BLaER1 (cell line): ENCODE measurements at regions not wholly inside any gene's neighbourhood (a gene's known extent, or its start where the extent isn't known, plus 50 kb on each side); places are given as distances from the start of the nearest gene placed in this dataset.
A peak's percentile ranks its signal among the peaks of the same experiment; 100 is the strongest.
"Not testable (repeated sequence)": the region's sequence is repeated elsewhere in the genome, so short reads cannot be mapped to it uniquely, and the experiment has no call there.

Experiments
- H3K27ac ChIP-seq: shearing (Covaris generic); formaldehyde crosslinking; 2 replicates; pipeline ENCODE4 v1.8.1; 2022
- H3K27me3 ChIP-seq: shearing (Covaris generic); formaldehyde crosslinking; 2 replicates; pipeline ENCODE4 v1.8.1; 2022
- H3K36me3 ChIP-seq: shearing (Covaris generic); formaldehyde crosslinking; 2 replicates; pipeline ENCODE4 v1.8.1; 2022
- H3K4me1 ChIP-seq: shearing (Covaris generic); formaldehyde crosslinking; 2 replicates; pipeline ENCODE4 v1.8.1; 2022
- H3K4me2 ChIP-seq: shearing (Covaris generic); formaldehyde crosslinking; 2 replicates; pipeline ENCODE4 v1.8.1; 2022
- H3K4me3 ChIP-seq: shearing (Covaris generic); formaldehyde crosslinking; 2 replicates; pipeline ENCODE4 v1.8.1; 2022
- H3K9ac ChIP-seq: shearing (Covaris generic); formaldehyde crosslinking; 2 replicates; pipeline ENCODE4 v1.8.1; 2022
- H3K9me3 ChIP-seq: shearing (Covaris generic); formaldehyde crosslinking; 2 replicates; pipeline ENCODE4 v1.8.1; 2022
- H4K20me1 ChIP-seq: shearing (Covaris generic); formaldehyde crosslinking; 2 replicates; pipeline ENCODE4 v1.8.1; 2022
- Cebpa-rat ChIP-seq: shearing (Covaris generic); IDR thresholded peaks from 2 replicates; pipeline ENCODE4 v1.8.1; 2022

DNA sequence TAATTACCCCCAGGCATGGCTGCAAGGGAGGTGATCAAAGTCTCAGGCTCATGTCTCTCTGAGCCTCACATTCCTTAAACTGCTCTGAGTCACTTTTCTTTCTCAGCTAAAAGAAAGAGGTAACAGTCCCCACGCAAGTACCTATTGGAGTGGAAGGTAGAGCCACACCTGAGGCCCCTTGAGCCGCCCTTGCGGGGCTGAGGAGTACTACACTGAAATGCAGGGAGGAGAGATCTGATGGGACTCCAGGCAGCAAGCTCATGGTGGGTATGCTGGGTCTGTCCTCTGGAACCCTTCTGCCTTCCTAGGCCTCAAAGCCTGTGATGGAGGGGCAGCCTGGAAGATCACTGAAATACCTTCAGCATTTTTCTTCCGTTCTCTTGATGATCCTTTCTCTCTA is 960.0 kb downstream of the DNAJB9 start:
- Histone ChIP-seq H3K36me3 (no peaks in the 10 kb centered on the region), H3K4me1 (peaks cover 51% of the 10 kb centered on the region), H3K27me3 (no peaks in the 10 kb centered on the region), H3K9me3 (0 out of 2 replicates have a peak, but pooled peaks cover 10% of the 10 kb centered on the region), H3K4me3 (no peak overlapping the region), H3K4me2 (no peak overlapping the region), H4K20me1 (no peaks in the 10 kb centered on the region), H3K9ac (no peak overlapping the region), H3K27ac (no peak overlapping the region)
- TF ChIP-seq Cebpa-rat, result no peak

- H3K27ac ChIP-seq, result no peak overlapping the region
- peak overlapping the region; percentile 63 for H3K4me2 ChIP-seq
- no peak overlapping the region for H3K9ac ChIP-seq
- TF ChIP-seq Cebpa-rat, result no peak
- H3K4me3 ChIP-seq, result no peak overlapping the region
- no peaks in the 10 kb centered on the region for H3K36me3 ChIP-seq
- no peaks in the 10 kb centered on the region for H4K20me1 ChIP-seq
- peaks cover 11% of the 10 kb centered on the region for H3K9me3 ChIP-seq
- no peaks in the 10 kb centered on the region for H3K27me3 ChIP-seq
- H3K4me1 ChIP-seq, result peaks cover 58% of the 10 kb centered on the region
Observed at GRCh38 chr7:109532262-109532992, 962.8 kb downstream of the DNAJB9 start.

DNA sequence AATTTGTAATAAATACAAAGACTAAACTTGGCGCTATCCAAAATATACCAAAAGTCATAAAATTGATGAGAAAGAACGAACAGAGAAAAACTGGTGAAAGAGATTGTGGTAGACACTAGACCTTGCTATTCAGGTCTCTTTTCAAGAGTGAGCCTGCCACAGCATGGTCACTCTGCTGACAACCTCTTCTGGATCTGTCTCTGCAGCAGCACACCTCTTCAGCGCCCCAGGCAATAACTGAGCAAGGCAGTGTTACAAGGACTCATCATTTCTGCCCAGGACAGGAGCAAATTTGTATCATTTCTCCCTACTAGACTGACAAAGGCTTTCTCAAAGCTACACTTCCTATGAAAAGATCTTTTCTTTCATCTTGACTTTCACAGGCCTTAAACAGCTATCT is 976.0 kb downstream of the DNAJB9 start:
- H4K20me1 ChIP-seq, result no peaks in the 10 kb centered on the region
- no peaks in the 10 kb centered on the region for H3K4me1 ChIP-seq
- no peak for TF ChIP-seq Cebpa-rat
- peaks cover 5% of the 10 kb centered on the region; the same call in 1 of the 2 replicates for H3K9me3 ChIP-seq
- H3K4me2 ChIP-seq, result no peak overlapping the region
- no peak overlapping the region for H3K27ac ChIP-seq
- H3K36me3 ChIP-seq, result no peaks in the 10 kb centered on the region
- H3K4me3 ChIP-seq, result no peak overlapping the region
- H3K9ac ChIP-seq, result no peak overlapping the region
- H3K27me3 ChIP-seq, result no peaks in the 10 kb centered on the region

DNA sequence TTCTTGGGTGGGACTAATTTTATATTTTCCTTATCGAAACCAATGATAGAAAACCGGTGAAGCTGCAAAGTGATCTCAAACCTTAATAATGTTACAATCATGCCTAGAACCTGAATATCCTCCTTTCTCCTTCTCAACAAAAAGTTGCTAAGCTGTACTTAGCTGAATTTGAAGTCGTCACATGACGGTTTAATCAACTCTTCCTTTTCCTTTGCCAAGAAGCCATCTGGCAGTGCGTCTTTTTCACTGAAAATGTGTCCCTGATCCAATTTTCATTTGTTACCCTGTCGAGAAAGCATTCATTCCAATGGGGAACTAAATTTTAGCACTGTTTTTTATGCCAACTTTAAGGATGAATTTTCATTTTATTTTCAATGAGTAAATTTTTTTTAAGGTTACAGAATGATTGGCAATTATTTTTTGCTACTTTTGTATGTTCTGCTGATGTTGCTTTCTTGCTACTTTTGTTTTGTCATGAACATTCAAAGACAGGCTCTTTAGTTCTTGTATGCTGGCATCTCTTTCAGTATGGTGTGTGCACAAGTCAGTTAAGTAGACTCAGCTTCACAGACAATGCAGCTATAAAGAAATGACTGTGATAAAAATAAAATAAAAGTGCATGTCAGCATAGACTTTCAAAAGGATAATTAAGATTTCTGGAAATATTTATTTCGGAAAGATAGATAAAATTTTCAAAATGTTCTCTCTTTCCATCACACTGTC is 980.0 kb downstream of the DNAJB9 start:
- no peak overlapping the region for H3K4me3 ChIP-seq
- H3K27ac ChIP-seq, result no peak overlapping the region
- no peak for TF ChIP-seq Cebpa-rat
- no peak overlapping the region for H3K4me2 ChIP-seq
- H3K9me3 ChIP-seq, result peaks cover 5% of the 10 kb centered on the region; the same call in 1 of the 2 replicates
- no peak overlapping the region for H3K9ac ChIP-seq
- no peaks in the 10 kb centered on the region for H3K4me1 ChIP-seq
- no peaks in the 10 kb centered on the region for H3K36me3 ChIP-seq
- H4K20me1 ChIP-seq, result no peaks in the 10 kb centered on the region
- no peaks in the 10 kb centered on the region for H3K27me3 ChIP-seq

DNA sequence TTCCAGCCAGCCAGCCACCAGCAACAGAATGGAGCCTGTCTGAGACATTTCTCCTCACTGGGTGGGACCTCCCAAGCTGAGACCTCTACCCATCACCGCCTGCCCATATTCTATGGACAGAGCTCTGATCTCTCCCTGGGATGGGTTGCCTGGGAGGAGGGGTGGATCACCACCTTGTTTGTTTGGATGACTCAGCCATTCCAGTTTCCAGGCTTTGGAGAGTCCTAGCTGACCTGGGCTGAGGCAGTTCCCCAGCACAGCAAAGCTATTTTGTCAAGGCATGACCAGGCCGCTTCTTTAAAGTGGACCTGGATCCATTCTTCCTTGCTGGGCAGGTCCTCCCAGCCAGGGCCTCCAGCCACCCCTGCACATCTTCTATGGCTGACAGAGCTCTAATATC is 982.3 kb downstream of the DNAJB9 start:
- no peaks in the 10 kb centered on the region for H3K36me3 ChIP-seq
- H3K27ac ChIP-seq, result no peak overlapping the region
- no peaks in the 10 kb centered on the region for H3K27me3 ChIP-seq
- H4K20me1 ChIP-seq, result no peaks in the 10 kb centered on the region
- no peak for TF ChIP-seq Cebpa-rat
- H3K9ac ChIP-seq, result no peak overlapping the region
- no peak overlapping the region for H3K4me3 ChIP-seq
- no peak overlapping the region for H3K4me2 ChIP-seq
- no peaks in the 10 kb centered on the region for H3K4me1 ChIP-seq
- H3K9me3 ChIP-seq, result peaks cover 12% of the 10 kb centered on the region; the same call in 1 of the 2 replicates

DNA sequence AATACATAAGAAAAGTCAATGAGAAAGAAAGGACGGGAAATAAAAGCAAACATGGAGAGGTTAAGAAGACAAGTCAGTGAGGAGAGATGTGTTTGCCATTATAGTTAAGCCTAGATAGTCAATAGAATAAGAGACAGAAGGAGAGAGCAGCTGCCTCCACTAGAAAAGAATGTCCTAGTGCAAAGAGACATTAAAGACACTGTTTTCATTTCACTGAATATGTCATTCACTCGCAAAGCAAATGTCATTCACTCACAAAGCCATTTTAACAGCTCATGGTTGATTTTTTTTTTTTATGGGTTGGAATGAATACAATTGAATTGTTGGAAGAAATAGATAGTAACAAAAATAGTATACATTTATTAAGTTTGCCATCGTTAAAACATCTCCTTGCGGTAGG is 1007.6 kb downstream of the DNAJB9 start:
- Histone ChIP-seq H3K4me2 (no peak overlapping the region), H4K20me1 (no peaks in the 10 kb centered on the region), H3K9ac (no peak overlapping the region), H3K27me3 (no peaks in the 10 kb centered on the region), H3K9me3 (no peaks in the 10 kb centered on the region), H3K4me1 (no peaks in the 10 kb centered on the region), H3K36me3 (no peaks in the 10 kb centered on the region), H3K4me3 (no peak overlapping the region), H3K27ac (no peak overlapping the region)
- TF ChIP-seq Cebpa-rat, result no peak

DNA sequence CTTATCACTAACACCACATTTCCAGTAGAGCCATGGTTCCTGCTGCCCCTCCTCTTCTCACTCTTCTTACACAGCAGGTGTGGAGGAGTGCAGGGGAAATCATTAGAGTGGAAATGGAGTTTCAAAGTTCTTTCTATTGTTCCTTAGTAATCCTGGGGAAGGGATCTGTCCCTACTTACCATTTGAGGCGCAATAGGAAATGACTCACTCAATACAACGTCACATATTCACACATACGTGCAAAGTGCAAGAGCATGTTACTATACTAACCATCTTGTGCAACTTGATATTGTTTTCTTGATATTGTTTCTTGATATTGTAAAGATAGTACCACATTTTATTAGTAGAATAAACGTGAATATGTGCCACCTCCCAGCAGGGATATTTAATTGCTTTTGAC is 1010.2 kb downstream of the DNAJB9 start:
- TF ChIP-seq Cebpa-rat, result no peak
- H3K9ac ChIP-seq, result no peak overlapping the region
- H3K27me3 ChIP-seq, result no peaks in the 10 kb centered on the region
- H3K4me3 ChIP-seq, result no peak overlapping the region
- H3K4me1 ChIP-seq, result no peaks in the 10 kb centered on the region
- H3K4me2 ChIP-seq, result no peak overlapping the region
- H3K36me3 ChIP-seq, result no peaks in the 10 kb centered on the region
- no peaks in the 10 kb centered on the region for H4K20me1 ChIP-seq
- H3K27ac ChIP-seq, result no peak overlapping the region
- no peaks in the 10 kb centered on the region for H3K9me3 ChIP-seq

- Histone ChIP-seq H3K27ac (no peak overlapping the region), H3K9me3 (no peaks in the 10 kb centered on the region), H3K4me2 (no peak overlapping the region), H3K4me3 (no peak overlapping the region), H4K20me1 (no peaks in the 10 kb centered on the region), H3K4me1 (no peaks in the 10 kb centered on the region), H3K36me3 (no peaks in the 10 kb centered on the region), H3K27me3 (no peaks in the 10 kb centered on the region), H3K9ac (no peak overlapping the region)
- no peak for TF ChIP-seq Cebpa-rat
Observed at GRCh38 chr7:109582211-109582610, 1012.5 kb downstream of the DNAJB9 start.

DNA sequence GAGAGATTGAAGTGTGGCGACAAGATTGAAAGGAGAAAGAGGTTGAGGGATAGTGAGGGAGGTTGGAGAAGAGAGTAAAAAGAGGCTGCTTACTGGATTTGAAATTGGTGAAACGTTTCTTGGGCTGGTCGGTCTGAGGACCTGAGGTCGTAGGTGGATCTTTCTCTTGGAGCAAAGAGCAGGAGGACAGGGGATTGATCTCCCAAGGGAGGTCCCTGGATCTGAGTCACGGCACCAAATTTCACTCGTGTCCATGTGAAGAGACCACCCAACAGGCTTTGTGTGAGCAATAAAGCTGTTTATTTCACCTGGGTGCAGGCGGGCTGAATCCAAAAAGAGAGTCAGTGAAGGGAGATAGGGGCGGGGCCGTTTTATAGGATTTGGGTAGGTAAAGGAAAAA is 1027.3 kb downstream of the DNAJB9 start:
- not testable (repeated sequence) for H3K4me1 ChIP-seq, H3K9me3 ChIP-seq, H3K27ac ChIP-seq, H3K27me3 ChIP-seq, H4K20me1 ChIP-seq, H3K36me3 ChIP-seq, H3K4me3 ChIP-seq, H3K4me2 ChIP-seq, H3K9ac ChIP-seq

DNA sequence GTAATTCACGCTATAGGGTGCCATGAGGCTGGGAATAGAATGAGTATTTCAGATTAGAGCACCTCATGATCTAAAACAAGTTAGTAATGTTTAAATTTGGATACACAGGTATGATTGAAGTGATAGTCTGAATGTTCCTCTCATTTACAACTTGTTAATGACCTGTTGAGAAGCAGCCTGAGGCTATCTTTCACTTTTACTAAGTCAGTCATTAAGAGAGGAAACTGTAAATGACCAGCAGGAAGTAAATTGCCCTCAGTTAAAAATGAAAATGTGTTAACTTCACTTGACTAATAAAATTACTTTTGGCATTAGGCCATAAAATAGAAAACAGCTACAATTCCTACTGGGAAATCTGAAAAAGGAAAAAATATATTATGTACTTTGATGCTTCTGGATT is 1042.0 kb downstream of the DNAJB9 start:
- TF ChIP-seq Cebpa-rat, result no peak
- H3K9ac ChIP-seq, result no peak overlapping the region
- no peak overlapping the region for H3K27ac ChIP-seq
- no peaks in the 10 kb centered on the region for H3K9me3 ChIP-seq
- no peaks in the 10 kb centered on the region for H4K20me1 ChIP-seq
- no peaks in the 10 kb centered on the region for H3K27me3 ChIP-seq
- H3K36me3 ChIP-seq, result no peaks in the 10 kb centered on the region
- no peak overlapping the region for H3K4me3 ChIP-seq
- H3K4me2 ChIP-seq, result peak overlapping the region; percentile 38
- peaks cover 10% of the 10 kb centered on the region for H3K4me1 ChIP-seq
